Activated CD8-positive, alpha-beta T cell treated with anti-CD3 and anti-CD28 coated beads, Interleukin-2, amount 10 ng/mL, durations not matched to agents 7 days and 5 days (primary cell): ENCODE measurements at regions not wholly inside any gene's neighbourhood (a gene's known extent, or its start where the extent isn't known, plus 50 kb on each side); places are given as distances from the start of the nearest gene placed in this dataset.

ENCODE experiments used
- ATAC-seq: fragments of 150-1000 bp; cut with Tn5 transposase; one replicate; pipeline ENCODE4 v1.10.0; 2021; ENCODE audit warnings: moderate library complexity
- CTCF ChIA-PET: fragments of 350-600 bp; sonication (Branson Sonifier 250); formaldehyde crosslinking; loops from one replicate; lab custom pipeline; 2021; ENCODE audit warnings: antibody characterized with exemption; lab: Charles Lee
- POLR2A ChIA-PET: fragments of 350-600 bp; sonication (Branson Sonifier 250); formaldehyde crosslinking; loops from one replicate; lab custom pipeline; 2021; ENCODE audit warnings: antibody characterized with exemption; lab: Charles Lee
- DNase-seq: peaks from one replicate; pipeline ENCODE4 v3.0.0-alpha.2; 2020
- H3K27ac Mint-ChIP-seq: one replicate; pipeline ENCODE4 v1.8.0; 2021; ENCODE audit warnings: mild to moderate bottlenecking, mixed read lengths
- H3K27me3 Mint-ChIP-seq: one replicate; pipeline ENCODE4 v1.8.0; 2021; ENCODE audit warnings: low read depth, mixed read lengths
- H3K36me3 Mint-ChIP-seq: one replicate; pipeline ENCODE4 v1.8.0; 2021; ENCODE audit warnings: low read depth, mixed read lengths
- H3K4me1 Mint-ChIP-seq: one replicate; pipeline ENCODE4 v1.8.0; 2021; ENCODE audit warnings: low read depth, mixed read lengths
- H3K4me3 Mint-ChIP-seq: one replicate; pipeline ENCODE4 v1.8.0; 2021; ENCODE audit warnings: mild to moderate bottlenecking, mixed read lengths
- H3K9me3 Mint-ChIP-seq: one replicate; pipeline ENCODE4 v1.8.0; 2022; ENCODE audit warnings: mixed read lengths; ENCODE audit not compliant: insufficient read depth

- no peak overlapping the region for H3K4me3 Mint-ChIP-seq
- no peaks in the 10 kb centered on the region for H3K4me1 Mint-ChIP-seq
- DNase-seq = no peak
- no peaks in the 10 kb centered on the region for H3K27me3 Mint-ChIP-seq
- POLR2A ChIA-PET = no interaction called here
- ATAC-seq = no peak
- peaks cover 9% of the 10 kb centered on the region for H3K9me3 Mint-ChIP-seq
- H3K36me3 Mint-ChIP-seq = no peaks in the 10 kb centered on the region
- CTCF ChIA-PET = no interaction called here
- H3K27ac Mint-ChIP-seq = no peak overlapping the region
Measured at GRCh38 chr14:87067591-87067990, 925.4 kb downstream of the GALC start.

DNA sequence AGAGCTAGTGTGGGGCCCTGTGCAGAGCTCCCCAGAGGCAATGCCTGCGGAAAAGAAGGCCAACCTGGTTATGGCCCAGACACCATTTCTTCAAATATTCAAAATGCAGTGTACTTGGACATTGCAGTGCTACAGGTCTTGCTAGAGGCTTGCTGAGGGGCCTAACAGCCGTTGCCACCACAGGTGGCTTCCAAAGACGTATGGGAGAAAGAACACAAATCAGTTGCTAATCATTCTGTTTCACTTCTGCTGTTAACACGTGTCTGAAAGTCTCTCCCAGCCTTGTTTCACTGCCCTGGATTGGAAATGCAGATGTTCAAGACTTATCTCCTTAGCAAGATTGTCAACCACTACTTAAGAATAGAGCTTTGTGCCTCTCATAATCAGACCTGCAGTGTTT is 925.9 kb downstream of the GALC start:
- Mint-ChIP-seq H3K27me3 (no peaks in the 10 kb centered on the region), H3K36me3 (no peaks in the 10 kb centered on the region), H3K4me3 (no peak overlapping the region), H3K27ac (no peak overlapping the region), H3K4me1 (no peaks in the 10 kb centered on the region), H3K9me3 (peaks cover 9% of the 10 kb centered on the region)
- DNase-seq (no peak), ATAC-seq (no peak)
- ChIA-PET POLR2A (no interaction called here), CTCF (no interaction called here)

GRCh38 chr14:87066221-87066817 is 926.7 kb downstream of the GALC start:
- no peak for ATAC-seq
- no peak overlapping the region for H3K4me3 Mint-ChIP-seq
- no peaks in the 10 kb centered on the region for H3K27me3 Mint-ChIP-seq
- no peaks in the 10 kb centered on the region for H3K4me1 Mint-ChIP-seq
- no peaks in the 10 kb centered on the region for H3K36me3 Mint-ChIP-seq
- no peak overlapping the region for H3K27ac Mint-ChIP-seq
- ChIA-PET CTCF (no interaction called here), POLR2A (no interaction called here)
- peaks cover 8% of the 10 kb centered on the region for H3K9me3 Mint-ChIP-seq
- no peak for DNase-seq

DNA sequence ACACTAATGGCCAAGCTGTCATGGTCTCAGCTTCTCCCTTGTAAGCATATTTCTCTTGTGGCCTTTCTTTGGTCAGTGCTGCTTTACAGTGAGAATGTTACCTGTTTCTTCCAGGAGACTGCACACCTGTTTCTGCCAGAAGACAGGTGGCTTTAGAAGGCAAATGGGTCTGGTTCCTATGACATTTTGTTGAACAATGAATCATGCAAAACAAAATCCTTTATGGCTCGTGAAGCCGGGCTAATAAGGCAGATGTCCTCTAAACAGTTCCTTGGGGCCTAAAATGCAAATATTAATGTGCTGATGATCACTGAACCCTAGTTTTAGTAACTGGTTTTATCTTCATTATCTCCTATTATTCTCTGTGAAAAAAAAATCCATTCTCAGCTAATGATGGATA is 927.6 kb downstream of the GALC start:
- Mint-ChIP-seq H3K9me3 (peaks cover 5% of the 10 kb centered on the region), H3K4me1 (no peaks in the 10 kb centered on the region), H3K36me3 (no peaks in the 10 kb centered on the region), H3K4me3 (no peak overlapping the region), H3K27me3 (no peaks in the 10 kb centered on the region), H3K27ac (no peak overlapping the region)
- DNase-seq (no peak), ATAC-seq (no peak)
- CTCF ChIA-PET = no interaction called here
- POLR2A ChIA-PET = no interaction called here

DNA sequence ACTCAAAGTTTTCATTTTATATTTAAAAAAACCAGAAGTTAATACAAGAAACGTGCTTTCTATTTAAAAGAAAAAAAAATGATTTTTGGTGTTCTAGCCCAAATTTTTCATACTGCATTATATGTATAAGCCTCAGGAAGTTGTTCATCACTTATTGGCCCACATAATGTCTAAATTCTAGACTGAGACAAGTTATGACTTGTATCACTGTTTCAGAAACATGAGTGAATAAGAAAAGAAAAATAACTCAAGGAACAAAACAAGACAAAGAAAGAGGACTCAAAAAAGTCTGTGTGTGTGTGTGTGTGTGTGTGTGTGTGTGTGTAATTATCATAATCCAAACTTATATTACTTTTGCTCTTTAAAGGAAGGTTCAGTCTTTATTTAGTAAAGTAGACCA is 929.8 kb downstream of the GALC start:
- POLR2A ChIA-PET = no interaction called here

DNA sequence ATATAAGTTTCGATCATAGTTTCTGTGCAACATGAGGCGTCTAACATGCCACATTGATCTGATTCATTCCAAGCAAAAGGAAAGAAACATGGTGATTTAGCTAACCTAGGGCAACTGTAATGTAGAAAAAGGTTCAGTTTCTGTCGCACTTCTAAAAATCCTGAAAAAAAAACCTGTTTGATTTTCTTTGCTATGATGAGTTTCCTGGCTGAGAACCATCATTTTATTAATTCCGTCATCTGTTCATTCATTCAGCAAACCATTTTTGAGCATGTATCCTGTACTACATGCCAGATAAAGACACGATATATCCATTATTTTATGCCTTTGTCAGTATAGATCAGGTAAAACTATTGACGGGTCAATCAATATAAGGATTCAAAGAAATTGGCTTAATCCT is 932.6 kb downstream of the GALC start:
- Mint-ChIP-seq H3K4me1 (no peaks in the 10 kb centered on the region), H3K36me3 (no peaks in the 10 kb centered on the region), H3K4me3 (no peak overlapping the region), H3K27me3 (no peaks in the 10 kb centered on the region), H3K9me3 (no peaks in the 10 kb centered on the region), H3K27ac (no peak overlapping the region)
- ATAC-seq (no peak), DNase-seq (no peak)
- ChIA-PET POLR2A (no interaction called here), CTCF (no interaction called here)

More for the DNA sequence above, 929.8 kb downstream of the GALC start:
- H3K4me3 Mint-ChIP-seq = no peak overlapping the region
- no peak overlapping the region for H3K27ac Mint-ChIP-seq
- CTCF ChIA-PET = no interaction called here
- ATAC-seq = no peak
- no peaks in the 10 kb centered on the region for H3K27me3 Mint-ChIP-seq
- H3K36me3 Mint-ChIP-seq = no peaks in the 10 kb centered on the region
- peaks cover 5% of the 10 kb centered on the region for H3K9me3 Mint-ChIP-seq
- H3K4me1 Mint-ChIP-seq = no peaks in the 10 kb centered on the region
- no peak for DNase-seq

- Mint-ChIP-seq H3K4me1 (no peaks in the 10 kb centered on the region), H3K36me3 (no peaks in the 10 kb centered on the region), H3K9me3 (no peaks in the 10 kb centered on the region), H3K27ac (no peak overlapping the region), H3K27me3 (no peaks in the 10 kb centered on the region), H3K4me3 (no peak overlapping the region)
- ChIA-PET POLR2A (no interaction called here), CTCF (no interaction called here)
- no peak for DNase-seq
- no peak for ATAC-seq
Measured at GRCh38 chr14:87059060-87059839, 933.7 kb downstream of the GALC start.

- ATAC-seq = no peak
- ChIA-PET POLR2A (no interaction called here), CTCF (no interaction called here)
- no peaks in the 10 kb centered on the region for H3K36me3 Mint-ChIP-seq
- no peak overlapping the region for H3K27ac Mint-ChIP-seq
- H3K27me3 Mint-ChIP-seq = no peaks in the 10 kb centered on the region
- H3K9me3 Mint-ChIP-seq = no peaks in the 10 kb centered on the region
- H3K4me3 Mint-ChIP-seq = no peak overlapping the region
- H3K4me1 Mint-ChIP-seq = no peaks in the 10 kb centered on the region
- DNase-seq = no peak
Measured at GRCh38 chr14:87055007-87055406, 938.0 kb downstream of the GALC start.

- no peaks in the 10 kb centered on the region for H3K4me1 Mint-ChIP-seq
- H3K27me3 Mint-ChIP-seq = no peaks in the 10 kb centered on the region
- no peak overlapping the region for H3K4me3 Mint-ChIP-seq
- no peaks in the 10 kb centered on the region for H3K36me3 Mint-ChIP-seq
- DNase-seq = no peak
- H3K9me3 Mint-ChIP-seq = no peaks in the 10 kb centered on the region
- CTCF ChIA-PET = no interaction called here
- no peak for ATAC-seq
- H3K27ac Mint-ChIP-seq = no peak overlapping the region
- POLR2A ChIA-PET = no interaction called here
Measured at GRCh38 chr14:87052646-87053225, 940.2 kb downstream of the GALC start.

- DNase-seq (no peak), ATAC-seq (no peak)
- POLR2A ChIA-PET = no interaction called here
- Mint-ChIP-seq H3K9me3 (no peaks in the 10 kb centered on the region), H3K27me3 (no peaks in the 10 kb centered on the region), H3K36me3 (no peaks in the 10 kb centered on the region), H3K4me1 (no peaks in the 10 kb centered on the region), H3K4me3 (no peak overlapping the region), H3K27ac (no peak overlapping the region)
- CTCF ChIA-PET = no interaction called here
Measured at GRCh38 chr14:87050421-87050820, 942.6 kb downstream of the GALC start.

DNA sequence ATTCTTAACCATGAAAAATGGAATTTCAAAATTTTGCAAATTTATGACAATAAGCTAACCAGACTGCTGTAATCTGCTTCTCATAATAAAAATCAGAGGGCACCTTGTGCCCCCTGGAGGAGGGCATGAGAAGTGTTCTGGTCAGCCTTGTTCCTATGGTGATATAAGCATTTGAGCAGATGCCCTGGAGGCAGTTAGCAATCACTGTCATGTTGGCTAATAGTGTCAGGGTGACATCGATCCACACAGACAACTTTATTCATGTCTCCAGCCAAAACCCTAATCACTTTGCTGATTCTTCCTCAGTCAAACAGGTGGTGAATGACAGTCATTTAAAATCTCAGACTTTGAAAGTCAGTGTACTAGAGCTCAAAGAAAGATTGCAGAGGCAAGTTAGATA is 943.0 kb downstream of the GALC start:
- CTCF ChIA-PET = no interaction called here
- Mint-ChIP-seq H3K27ac (no peak overlapping the region), H3K9me3 (no peaks in the 10 kb centered on the region), H3K4me1 (no peaks in the 10 kb centered on the region), H3K27me3 (no peaks in the 10 kb centered on the region), H3K36me3 (no peaks in the 10 kb centered on the region), H3K4me3 (no peak overlapping the region)
- ATAC-seq (no peak), DNase-seq (no peak)
- POLR2A ChIA-PET = no interaction called here

DNA sequence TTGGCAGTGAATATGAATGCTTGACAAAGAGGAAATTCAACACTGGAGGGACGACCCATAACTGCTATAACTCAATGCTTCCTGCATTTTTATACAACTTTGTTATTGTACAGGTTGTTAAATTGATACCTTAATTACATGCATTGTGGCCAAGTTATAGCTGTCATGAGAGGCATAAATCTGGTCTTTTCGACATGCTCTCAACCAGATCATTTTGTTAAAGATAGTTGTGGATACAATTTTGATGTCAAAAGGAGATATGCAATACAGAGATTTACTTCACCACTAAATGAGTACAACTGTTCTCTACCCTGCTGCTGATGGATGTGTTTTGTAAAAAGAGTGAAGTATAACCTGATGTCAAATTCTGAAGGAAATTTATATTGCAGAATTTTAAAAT is 946.0 kb downstream of the GALC start:
- Mint-ChIP-seq H3K4me1 (no peaks in the 10 kb centered on the region), H3K9me3 (no peaks in the 10 kb centered on the region), H3K4me3 (no peak overlapping the region), H3K36me3 (no peaks in the 10 kb centered on the region), H3K27me3 (no peaks in the 10 kb centered on the region), H3K27ac (no peak overlapping the region)
- ChIA-PET CTCF (no interaction called here), POLR2A (no interaction called here)
- DNase-seq (no peak), ATAC-seq (no peak)
